Amygdala (tissue), 56 donors: ENCODE measurements at regions not wholly inside any gene's neighbourhood (a gene's known extent, or its start where the extent isn't known, plus 50 kb on each side); places are given as distances from the start of the nearest gene placed in this dataset.
"Not testable (repeated sequence)": the region's sequence is repeated elsewhere in the genome, so short reads cannot be mapped to it uniquely, and the experiment has no call there.

Source experiments
- DNase-seq, 56 donors: peaks; one replicate each; lab custom pipeline; 2025; lab: John Stamatoyannopoulos, UW

DNA sequence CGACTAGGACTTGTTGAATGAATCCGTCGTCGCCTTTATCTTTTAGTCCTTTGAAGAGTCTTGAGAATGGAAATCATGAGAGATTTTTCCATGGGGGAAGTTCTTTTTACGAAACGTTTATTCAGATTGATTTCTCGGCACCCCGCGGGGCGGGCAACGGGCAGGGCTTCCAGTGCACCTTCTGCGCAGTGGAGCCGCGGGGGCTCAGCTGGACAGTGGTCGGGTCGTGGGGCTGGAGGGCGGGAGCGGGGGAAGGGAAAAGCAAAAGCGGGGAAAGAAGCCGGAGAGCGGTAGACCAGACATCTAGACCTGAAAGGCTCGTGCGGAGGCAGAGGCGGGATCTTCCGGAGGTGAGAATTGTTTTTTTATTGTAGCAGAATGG is 103.0 kb downstream of the NBPF11 start:
- DNase-seq = not testable (repeated sequence)

GRCh38 chr1:148048423-148049114 is 103.5 kb downstream of the NBPF11 start:
- DNase-seq = peak in 1 of 56 donors; percentile 1

DNA sequence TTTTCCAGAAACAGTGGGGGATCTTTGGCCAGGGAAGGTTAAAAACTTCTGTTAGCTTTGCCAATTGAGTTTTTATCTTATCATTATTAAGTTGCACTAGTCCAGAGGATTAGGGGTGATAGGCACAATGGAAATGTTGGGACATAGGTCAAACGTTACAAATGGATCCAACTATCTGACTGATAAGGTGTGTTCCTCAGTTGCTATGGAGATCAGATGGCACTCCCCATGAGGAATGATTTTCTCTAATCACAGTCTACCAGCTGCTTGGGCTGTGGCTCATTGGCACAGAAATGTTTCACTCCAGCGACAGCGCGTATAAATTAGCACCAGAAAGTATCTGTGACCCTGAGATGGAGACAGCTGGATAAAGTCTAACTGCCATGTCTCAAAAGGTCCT is 106.2 kb downstream of the NBPF11 start:
- DNase-seq = not testable (repeated sequence)

DNA sequence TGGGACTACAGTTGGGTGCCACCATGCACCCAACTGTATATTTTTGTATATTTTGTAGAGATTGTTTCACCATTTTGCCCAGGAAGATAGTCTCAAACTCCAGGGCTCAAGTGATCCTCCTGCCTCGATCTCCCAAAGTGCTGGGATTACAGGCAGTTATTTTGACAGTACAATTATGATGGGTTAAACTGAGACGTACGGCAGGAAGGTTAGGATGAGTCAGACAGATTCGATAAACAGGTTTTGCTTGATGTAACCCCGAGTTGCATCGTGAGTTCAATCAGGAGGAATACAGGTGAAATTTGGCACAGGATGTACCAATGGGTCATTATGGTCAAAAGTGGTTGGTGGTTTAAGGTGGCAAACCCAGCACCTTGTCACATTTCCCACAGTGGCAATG is 107.6 kb downstream of the NBPF11 start:
- not testable (repeated sequence) for DNase-seq
